ENCODE measurements at regions not wholly inside any gene's neighbourhood (a gene's known extent, or its start where the extent isn't known, plus 50 kb on each side); places are given as distances from the start of the nearest gene placed in this dataset.

- Mint-ChIP-seq H3K27me3 (ENCODE audit: unreplicated experiment) (no peaks in the 10 kb centered on the region), H3K9me3 (ENCODE audit: unreplicated experiment) (no peaks in the 10 kb centered on the region), H3K36me3 (ENCODE audit: low read depth, unreplicated experiment) (no peaks in the 10 kb centered on the region), H3K4me1 (ENCODE audit: unreplicated experiment) (no peaks in the 10 kb centered on the region), H3K4me3 (ENCODE audit: unreplicated experiment) (no peak overlapping the region), H3K27ac (ENCODE audit: unreplicated experiment) (no peak overlapping the region)
- no peak for TF ChIP-seq CTCF (IDR thresholded peaks at IDR 0.05; ENCODE audit: unreplicated experiment)
- DNase-seq (ENCODE audit: low spot score) = no peak
These were observed 347.0 kb upstream of the ADAMTSL1 start for GRCh38 chr9:18126831-18127498.

GRCh38 chr9:18127499-18127875, 346.5 kb upstream of the ADAMTSL1 start:
- Mint-ChIP-seq H3K36me3 (ENCODE audit: low read depth, unreplicated experiment) (no peaks in the 10 kb centered on the region), H3K9me3 (ENCODE audit: unreplicated experiment) (no peaks in the 10 kb centered on the region), H3K4me3 (ENCODE audit: unreplicated experiment) (no peak overlapping the region), H3K27ac (ENCODE audit: unreplicated experiment) (no peak overlapping the region), H3K4me1 (ENCODE audit: unreplicated experiment) (no peaks in the 10 kb centered on the region), H3K27me3 (ENCODE audit: unreplicated experiment) (no peaks in the 10 kb centered on the region)
- no peak for TF ChIP-seq CTCF (IDR thresholded peaks at IDR 0.05; ENCODE audit: unreplicated experiment)
- no peak for DNase-seq (ENCODE audit: low spot score)

- DNase-seq (ENCODE audit: low spot score) = no peak
- Mint-ChIP-seq H3K9me3 (ENCODE audit: unreplicated experiment) (no peaks in the 10 kb centered on the region), H3K36me3 (ENCODE audit: low read depth, unreplicated experiment) (no peaks in the 10 kb centered on the region), H3K27ac (ENCODE audit: unreplicated experiment) (no peak overlapping the region), H3K4me3 (ENCODE audit: unreplicated experiment) (no peak overlapping the region), H3K4me1 (ENCODE audit: unreplicated experiment) (no peaks in the 10 kb centered on the region), H3K27me3 (ENCODE audit: unreplicated experiment) (no peaks in the 10 kb centered on the region)
- no peak for TF ChIP-seq CTCF (IDR thresholded peaks at IDR 0.05; ENCODE audit: unreplicated experiment)
These were observed 344.1 kb upstream of the ADAMTSL1 start for GRCh38 chr9:18129809-18130334.

GRCh38 chr9:18136354-18136994, 337.5 kb upstream of the ADAMTSL1 start:
- no peak for TF ChIP-seq CTCF (IDR thresholded peaks at IDR 0.05; ENCODE audit: unreplicated experiment)
- no peak overlapping the region for H3K4me3 Mint-ChIP-seq (ENCODE audit: unreplicated experiment)
- no peak overlapping the region for H3K27ac Mint-ChIP-seq (ENCODE audit: unreplicated experiment)

GRCh38 chr9:18137815-18138214, 336.1 kb upstream of the ADAMTSL1 start:
- no peak overlapping the region for H3K4me3 Mint-ChIP-seq (ENCODE audit: unreplicated experiment)
- no peaks in the 10 kb centered on the region for H3K4me1 Mint-ChIP-seq (ENCODE audit: unreplicated experiment)
- no peaks in the 10 kb centered on the region for H3K36me3 Mint-ChIP-seq (ENCODE audit: low read depth, unreplicated experiment)
- no peak for TF ChIP-seq CTCF (IDR thresholded peaks at IDR 0.05; ENCODE audit: unreplicated experiment)
- DNase-seq (ENCODE audit: low spot score) = no peak
- peaks cover 1% of the 10 kb centered on the region for H3K27me3 Mint-ChIP-seq (ENCODE audit: unreplicated experiment)
- no peaks in the 10 kb centered on the region for H3K9me3 Mint-ChIP-seq (ENCODE audit: unreplicated experiment)
- no peak overlapping the region for H3K27ac Mint-ChIP-seq (ENCODE audit: unreplicated experiment)

More at GRCh38 chr9:18136354-18136994, 337.5 kb upstream of the ADAMTSL1 start:
- no peaks in the 10 kb centered on the region for H3K4me1 Mint-ChIP-seq (ENCODE audit: unreplicated experiment)
- DNase-seq (ENCODE audit: low spot score) = no peak
- no peaks in the 10 kb centered on the region for H3K9me3 Mint-ChIP-seq (ENCODE audit: unreplicated experiment)
- H3K36me3 Mint-ChIP-seq (ENCODE audit: low read depth, unreplicated experiment) = no peaks in the 10 kb centered on the region
- H3K27me3 Mint-ChIP-seq (ENCODE audit: unreplicated experiment) = peaks cover 1% of the 10 kb centered on the region

Data from endothelial cell (in vitro differentiated cells).